ENCODE measurements at regions not wholly inside any gene's neighbourhood (a gene's known extent, or its start where the extent isn't known, plus 50 kb on each side); places are given as distances from the start of the nearest gene placed in this dataset.

DNA sequence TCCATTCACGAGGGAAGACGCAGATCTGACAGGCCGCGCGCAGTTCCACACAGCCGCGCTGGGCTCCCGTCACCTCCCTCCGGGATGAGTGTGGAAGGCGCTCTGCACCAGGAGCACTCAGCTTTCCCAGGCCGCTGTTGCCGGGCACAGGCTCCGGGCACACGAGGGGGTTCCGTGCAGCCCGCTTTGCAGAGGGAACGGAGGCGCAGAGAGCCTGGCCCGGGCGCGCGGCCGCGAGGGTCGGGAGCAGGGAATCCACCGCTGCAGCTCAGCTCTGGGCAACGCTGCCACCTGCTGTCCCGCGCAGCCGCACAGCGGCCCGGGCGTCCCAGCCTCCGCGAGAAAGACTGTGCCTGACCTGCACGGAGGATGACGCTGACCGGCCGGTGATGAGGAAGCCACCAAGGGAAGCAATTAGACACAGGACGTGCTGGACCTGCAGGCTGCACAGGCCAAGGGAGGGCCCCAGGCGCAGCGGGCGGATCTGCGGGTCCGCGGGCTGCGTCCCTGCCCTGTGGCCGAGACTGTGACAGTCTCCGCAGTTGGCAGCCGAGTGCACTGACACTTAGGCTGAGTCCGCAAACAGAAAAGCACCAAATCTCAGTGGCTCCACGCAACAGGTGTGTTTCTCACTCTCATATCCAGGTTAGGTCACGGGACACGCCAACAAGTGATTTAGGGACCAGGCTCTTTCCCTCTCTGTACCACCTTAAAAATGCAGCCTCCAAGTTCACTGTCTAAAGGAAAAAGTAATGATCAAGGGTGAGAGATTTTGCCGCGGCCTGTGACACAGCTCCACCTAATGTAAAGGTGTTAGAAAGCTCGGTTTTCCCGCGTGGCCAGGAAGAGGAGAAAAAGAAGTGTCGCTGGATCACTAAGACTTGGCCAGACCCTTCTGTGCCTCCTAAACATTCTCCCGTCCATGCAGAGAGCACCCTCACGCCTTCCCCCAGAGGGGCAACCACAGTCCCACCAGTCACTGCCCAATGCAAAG, 94.5 kb downstream of the SEC61G start:
- intact Hi-C loops (cut with DNase I; ENCODE audit: low total_unique reads), result no loop called here
- no peak for DNase-seq
- Histone ChIP-seq H3K4me1 (peaks cover 0 to 12% (median 8%) of the 10 kb centered on the region in 6 donors), H3K27ac (no peak overlapping the region), H3K36me3 (no peaks in the 10 kb centered on the region), H3K4me3 (peak overlapping the region in 6 of 8 donors; percentile 10 to 56 (median 22)), H3K9me3 (no peaks in the 10 kb centered on the region), H3K27me3 (replicated peaks in 1 of 7) (peaks cover 0 to 55% (median 12%) of the 10 kb centered on the region in 7 donors)
- WGBS, 5 donors, result 6 to 18% (median 9%) methylated on average over 39 to 62 of the region's 62 CpGs
- no peak for TF ChIP-seq POLR2AphosphoS5 (IDR thresholded peaks at IDR 0.05)
- peak in 3 of 11 experiments; percentile 13 to 52 (median 29) for TF ChIP-seq CTCF (IDR thresholded peaks at IDR 0.05 in 8 of 11, conservative IDR thresholded peaks at IDR 0.05 in 3 of 11)
- TF ChIP-seq POLR2A (IDR thresholded peaks at IDR 0.05), result no peak

DNA sequence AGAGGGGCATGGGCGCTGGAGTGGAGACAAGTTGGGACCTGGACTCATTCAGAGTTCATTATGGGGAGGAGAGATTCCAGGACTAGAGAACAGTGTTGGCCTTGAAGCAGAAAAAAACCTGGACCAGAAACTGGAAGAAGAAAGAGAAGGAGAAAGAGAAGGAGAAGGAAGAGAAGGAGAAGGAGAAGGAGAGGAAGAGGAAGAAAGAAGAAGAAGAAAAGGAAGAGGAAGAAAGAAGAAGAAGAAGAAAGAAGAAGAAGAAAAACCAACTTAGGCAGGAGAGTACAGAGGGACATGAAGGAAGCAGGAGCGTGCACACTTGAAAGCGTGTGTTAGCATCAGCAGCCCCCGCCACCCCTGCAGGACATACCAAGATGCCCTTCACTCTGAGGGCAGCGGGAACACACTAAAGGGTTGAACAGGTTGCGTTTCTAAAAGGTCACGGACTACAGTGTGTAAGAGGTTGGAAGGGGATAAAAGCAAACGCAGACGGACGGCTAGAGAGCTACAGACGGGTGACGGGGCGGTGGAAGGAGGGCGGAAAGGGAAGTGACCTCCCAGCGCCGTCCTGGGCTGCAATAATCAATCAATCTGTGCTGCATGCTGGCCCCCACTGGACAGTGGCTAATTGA, 95.3 kb downstream of the SEC61G start:
- H3K4me3 ChIP-seq, result peak overlapping the region in 6 of 8 donors; percentile 10 to 56 (median 22)
- DNase-seq, result no peak
- no peak overlapping the region for H3K27ac ChIP-seq
- peaks cover 0 to 55% (median 12%) of the 10 kb centered on the region in 7 donors for H3K27me3 ChIP-seq (replicated peaks in 1 of 7)
- H3K9me3 ChIP-seq, result no peaks in the 10 kb centered on the region
- H3K4me1 ChIP-seq, result peaks cover 0 to 12% (median 8%) of the 10 kb centered on the region in 6 donors
- 17 to 21% (median 18%) methylated on average over 16 of the region's 16 CpGs for WGBS, 5 donors
- H3K36me3 ChIP-seq, result no peaks in the 10 kb centered on the region
- intact Hi-C loops (cut with DNase I; ENCODE audit: low total_unique reads), result no loop called here
- TF ChIP-seq CTCF (IDR thresholded peaks at IDR 0.05 in 8 of 11, conservative IDR thresholded peaks at IDR 0.05 in 3 of 11), result no peak
- TF ChIP-seq POLR2A (IDR thresholded peaks at IDR 0.05), result no peak
- no peak for TF ChIP-seq POLR2AphosphoS5 (IDR thresholded peaks at IDR 0.05)

DNA sequence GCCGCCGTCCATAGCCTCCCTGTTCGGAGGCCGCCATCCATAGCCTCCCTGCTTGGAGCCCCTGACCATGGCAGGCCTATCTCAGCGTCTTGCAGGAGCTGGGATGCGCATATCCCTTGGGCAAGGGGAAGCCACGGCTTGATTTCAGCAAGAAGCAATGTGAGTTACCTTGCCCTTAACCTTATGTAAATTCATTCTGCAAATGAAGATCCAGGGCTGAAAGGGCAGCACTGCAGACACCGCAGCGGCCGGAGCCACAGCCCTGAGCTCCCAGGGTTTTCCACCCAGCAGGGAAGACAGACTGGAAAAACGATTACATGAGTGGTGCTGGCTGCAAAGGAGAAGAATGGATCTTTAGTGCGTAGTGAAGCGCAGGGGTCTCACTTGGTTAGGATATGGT, 95.8 kb downstream of the SEC61G start:
- TF ChIP-seq CTCF (IDR thresholded peaks at IDR 0.05 in 8 of 11, conservative IDR thresholded peaks at IDR 0.05 in 3 of 11) (no peak), POLR2A (IDR thresholded peaks at IDR 0.05) (no peak), POLR2AphosphoS5 (IDR thresholded peaks at IDR 0.05) (no peak)
- Histone ChIP-seq H3K27ac (no peak overlapping the region), H3K36me3 (no peaks in the 10 kb centered on the region), H3K27me3 (replicated peaks in 1 of 7) (peaks cover 0 to 55% (median 12%) of the 10 kb centered on the region in 7 donors), H3K4me1 (peaks cover 0 to 12% (median 8%) of the 10 kb centered on the region in 6 donors), H3K9me3 (no peaks in the 10 kb centered on the region), H3K4me3 (no peak overlapping the region)
- no peak for DNase-seq
- WGBS, 5 donors, result 80 to 87% (median 82%) methylated on average over 13 of the region's 13 CpGs
- intact Hi-C loops (cut with DNase I; ENCODE audit: low total_unique reads), result no loop called here

GRCh38 chr7:54662701-54663100, 96.3 kb downstream of the SEC61G start:
- H3K27ac ChIP-seq, result no peak overlapping the region
- H3K36me3 ChIP-seq, result no peaks in the 10 kb centered on the region
- WGBS, 5 donors, result 71 to 80% (median 76%) methylated on average over 7 of the region's 7 CpGs
- no peak for TF ChIP-seq CTCF (IDR thresholded peaks at IDR 0.05 in 8 of 11, conservative IDR thresholded peaks at IDR 0.05 in 3 of 11)
- no peak for TF ChIP-seq POLR2A (IDR thresholded peaks at IDR 0.05)
- no peak for TF ChIP-seq POLR2AphosphoS5 (IDR thresholded peaks at IDR 0.05)
- H3K9me3 ChIP-seq, result no peaks in the 10 kb centered on the region
- DNase-seq, result no peak
- no peak overlapping the region for H3K4me3 ChIP-seq
- peaks cover 0 to 55% (median 12%) of the 10 kb centered on the region in 7 donors for H3K27me3 ChIP-seq (replicated peaks in 1 of 7)
- peaks cover 0 to 12% (median 8%) of the 10 kb centered on the region in 6 donors for H3K4me1 ChIP-seq
- intact Hi-C loops (cut with DNase I; ENCODE audit: low total_unique reads), result no loop called here

Data from spleen (tissue), 11 donors.